ENCODE measurements at regions not wholly inside any gene's neighbourhood (a gene's known extent, or its start where the extent isn't known, plus 50 kb on each side); places are given as distances from the start of the nearest gene placed in this dataset.
"Not testable (repeated sequence)": the region's sequence is repeated elsewhere in the genome, so short reads cannot be mapped to it uniquely, and the experiment has no call there.

- not testable (repeated sequence) for TF ChIP-seq CTCF, POLR2A, POLR2AphosphoS5 (IDR thresholded peaks at IDR 0.05)
These were observed 2868.6 kb downstream of the RPIA start for GRCh38 chr2:91559886-91560614.

Measured in transverse colon (tissue), 4 donors.